Right lobe of liver (tissue), 4 donors: ENCODE measurements at regions not wholly inside any gene's neighbourhood (a gene's known extent, or its start where the extent isn't known, plus 50 kb on each side); places are given as distances from the start of the nearest gene placed in this dataset.

Experiments used
- POLR2A ChIP-seq: fragments of 450-650 bp; IDR thresholded peaks from one replicate; pipeline ENCODE4 v1.6.1; 2017; ENCODE audit warnings: antibody characterized with exemption, mild to moderate bottlenecking
- TF ChIP-seq, protein P1 (sequence below), 4 donors: fragments of 200-600 bp in 3 of 4; fragments of 450-650 bp in 1 of 4; IDR thresholded peaks; one replicate each; pipeline versions ENCODE4 v1.5.1 to v1.8.0; 2016 to 2022; ENCODE audit warnings: antibody characterized with exemption in 4 of 4, mild to moderate bottlenecking in 2 of 4
- donor health status: DM: no; HTN: no; CAD: no.
- donor health status: DM: no; HTN: no; CAD: no.
- donor health status: DM: no; HTN: yes; CAD: no.

DNA sequence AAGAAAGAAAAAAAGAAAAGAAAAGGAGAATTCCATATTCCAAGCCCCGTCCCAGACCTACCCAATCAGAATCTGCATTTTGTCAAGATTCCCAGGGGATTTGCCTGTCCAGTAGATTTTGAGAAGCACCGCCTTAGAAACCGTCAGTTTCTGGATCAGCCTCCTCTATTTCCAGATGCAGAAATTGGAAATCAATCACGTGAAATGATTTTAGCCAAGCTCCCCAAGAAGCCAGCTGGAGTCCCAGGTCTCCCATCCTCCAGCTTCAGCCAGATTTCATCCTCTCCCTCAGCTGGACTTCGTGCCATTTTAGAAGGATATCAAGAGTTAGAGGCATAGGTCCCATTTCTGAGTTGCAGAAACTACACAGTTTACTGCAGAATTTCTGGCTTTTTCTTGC lies 629.3 kb downstream of the MID1IP1 start:
- TF ChIP-seq, protein P1, sequence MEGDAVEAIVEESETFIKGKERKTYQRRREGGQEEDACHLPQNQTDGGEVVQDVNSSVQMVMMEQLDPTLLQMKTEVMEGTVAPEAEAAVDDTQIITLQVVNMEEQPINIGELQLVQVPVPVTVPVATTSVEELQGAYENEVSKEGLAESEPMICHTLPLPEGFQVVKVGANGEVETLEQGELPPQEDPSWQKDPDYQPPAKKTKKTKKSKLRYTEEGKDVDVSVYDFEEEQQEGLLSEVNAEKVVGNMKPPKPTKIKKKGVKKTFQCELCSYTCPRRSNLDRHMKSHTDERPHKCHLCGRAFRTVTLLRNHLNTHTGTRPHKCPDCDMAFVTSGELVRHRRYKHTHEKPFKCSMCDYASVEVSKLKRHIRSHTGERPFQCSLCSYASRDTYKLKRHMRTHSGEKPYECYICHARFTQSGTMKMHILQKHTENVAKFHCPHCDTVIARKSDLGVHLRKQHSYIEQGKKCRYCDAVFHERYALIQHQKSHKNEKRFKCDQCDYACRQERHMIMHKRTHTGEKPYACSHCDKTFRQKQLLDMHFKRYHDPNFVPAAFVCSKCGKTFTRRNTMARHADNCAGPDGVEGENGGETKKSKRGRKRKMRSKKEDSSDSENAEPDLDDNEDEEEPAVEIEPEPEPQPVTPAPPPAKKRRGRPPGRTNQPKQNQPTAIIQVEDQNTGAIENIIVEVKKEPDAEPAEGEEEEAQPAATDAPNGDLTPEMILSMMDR (IDR thresholded peaks at IDR 0.05): no peak
- TF ChIP-seq POLR2A: no peak
